Adrenal gland (tissue), 5 donors: ENCODE measurements at regions not wholly inside any gene's neighbourhood (a gene's known extent, or its start where the extent isn't known, plus 50 kb on each side); places are given as distances from the start of the nearest gene placed in this dataset.

Experiments
- POLR2A ChIP-seq, 2 donors: fragments of 450-650 bp; IDR thresholded peaks; one replicate each; pipeline ENCODE4 v1.6.1; 2017; ENCODE audit warnings: antibody characterized with exemption in 2 of 2, mild to moderate bottlenecking in 2 of 2, moderate library complexity in 1 of 2
- TF ChIP-seq, protein P1 (sequence below), 6 experiments: fragments of 450-650 bp in 4 of 6; fragments of 200-600 bp in 2 of 6; sonication (generic) in 1 of 6; IDR thresholded peaks; 1 replicate in 5 of 6; 2 replicates in 1 of 6; pipeline versions ENCODE4 v1.5.1 to v1.8.0; 2016 to 2021; ENCODE audit warnings: antibody characterized with exemption in 6 of 6, mild to moderate bottlenecking in 2 of 6, moderate library complexity in 1 of 6
- donor health status: DM: no; HTN: no; CAD: no.

DNA sequence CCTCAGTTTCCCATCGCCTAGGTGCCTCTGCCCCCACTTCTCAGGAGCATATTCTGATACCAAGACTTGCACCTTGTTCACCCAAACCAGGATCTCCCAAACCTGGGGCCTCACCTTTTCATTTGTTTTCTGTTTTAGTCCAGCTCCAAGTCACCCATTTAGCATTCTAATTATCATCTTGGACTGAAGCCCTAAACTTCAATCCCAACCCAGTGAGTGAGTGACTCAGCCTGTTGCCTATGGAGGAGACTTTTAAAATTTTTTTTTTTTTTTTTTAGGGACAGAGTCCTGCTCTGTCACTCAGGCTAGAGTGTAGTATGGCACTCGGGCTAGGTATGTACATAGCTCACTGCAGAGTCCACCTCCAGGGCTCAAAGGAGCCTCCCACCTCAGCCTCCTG lies 378.9 kb upstream of the AUTS2 start:
- TF ChIP-seq, protein P1, sequence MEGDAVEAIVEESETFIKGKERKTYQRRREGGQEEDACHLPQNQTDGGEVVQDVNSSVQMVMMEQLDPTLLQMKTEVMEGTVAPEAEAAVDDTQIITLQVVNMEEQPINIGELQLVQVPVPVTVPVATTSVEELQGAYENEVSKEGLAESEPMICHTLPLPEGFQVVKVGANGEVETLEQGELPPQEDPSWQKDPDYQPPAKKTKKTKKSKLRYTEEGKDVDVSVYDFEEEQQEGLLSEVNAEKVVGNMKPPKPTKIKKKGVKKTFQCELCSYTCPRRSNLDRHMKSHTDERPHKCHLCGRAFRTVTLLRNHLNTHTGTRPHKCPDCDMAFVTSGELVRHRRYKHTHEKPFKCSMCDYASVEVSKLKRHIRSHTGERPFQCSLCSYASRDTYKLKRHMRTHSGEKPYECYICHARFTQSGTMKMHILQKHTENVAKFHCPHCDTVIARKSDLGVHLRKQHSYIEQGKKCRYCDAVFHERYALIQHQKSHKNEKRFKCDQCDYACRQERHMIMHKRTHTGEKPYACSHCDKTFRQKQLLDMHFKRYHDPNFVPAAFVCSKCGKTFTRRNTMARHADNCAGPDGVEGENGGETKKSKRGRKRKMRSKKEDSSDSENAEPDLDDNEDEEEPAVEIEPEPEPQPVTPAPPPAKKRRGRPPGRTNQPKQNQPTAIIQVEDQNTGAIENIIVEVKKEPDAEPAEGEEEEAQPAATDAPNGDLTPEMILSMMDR (IDR thresholded peaks at IDR 0.05), result no peak
- TF ChIP-seq POLR2A (IDR thresholded peaks at IDR 0.05), result no peak
